ENCODE measurements at regions not wholly inside any gene's neighbourhood (a gene's known extent, or its start where the extent isn't known, plus 50 kb on each side); places are given as distances from the start of the nearest gene placed in this dataset.

GRCh38 chr9:108104991-108105390, 615.4 kb upstream of the KLF4 start:
- Histone ChIP-seq H3K27me3 (ENCODE audit: insufficient read depth, low read length) (no peaks in the 10 kb centered on the region), H4K8ac (replicated peaks; ENCODE audit: insufficient read length, low read depth, low read length) (no peak overlapping the region), H2BK12ac (ENCODE audit: insufficient read length, low read depth, low read length) (no peak overlapping the region), H4K91ac (ENCODE audit: insufficient read length, low read depth, low read length) (no peak overlapping the region), H3K23ac (ENCODE audit: insufficient read length, low read depth, low read length) (no peak overlapping the region), H3K4ac (ENCODE audit: low read depth, low read length) (no peak overlapping the region), H2AK5ac (ENCODE audit: insufficient read length, low read length) (no peak overlapping the region), H3K27ac (ENCODE audit: insufficient read length, low read depth, low read length) (no peak overlapping the region), H3K4me2 (ENCODE audit: insufficient read depth, insufficient read length, low read length) (no peak overlapping the region), H2BK5ac (ENCODE audit: insufficient read length, low read length) (no peak overlapping the region), H2BK15ac (ENCODE audit: low read depth, low read length) (no peak overlapping the region), H3K4me1 (ENCODE audit: insufficient read depth, low read length) (no peaks in the 10 kb centered on the region), H3K9me3 (ENCODE audit: control insufficient read depth, low read depth, low read length) (no peaks in the 10 kb centered on the region), H3K79me1 (ENCODE audit: insufficient read depth, low read depth, low read length, poor library complexity, severe bottlenecking) (no peaks in the 10 kb centered on the region), H3T11ph (ENCODE audit: low read length) (no peak overlapping the region), H2BK120ac (ENCODE audit: low read depth, low read length, poor library complexity, severe bottlenecking) (no peak overlapping the region), H3K79me2 (ENCODE audit: insufficient read depth, low read length) (no peaks in the 10 kb centered on the region), H3K9ac (ENCODE audit: extremely low read depth, insufficient read length, low read length) (no peak overlapping the region), H3K14ac (ENCODE audit: insufficient read depth, low read length) (no peak overlapping the region), H3K18ac (ENCODE audit: insufficient read length, low read depth, low read length) (no peak overlapping the region), H4K5ac (ENCODE audit: insufficient read length, low read depth, low read length) (no peak overlapping the region), H2AFZ (ENCODE audit: low read length) (no peak overlapping the region), H3K23me2 (ENCODE audit: insufficient read length, low read depth, low read length, poor library complexity, severe bottlenecking) (no peaks in the 10 kb centered on the region), H4K20me1 (ENCODE audit: control insufficient read depth, insufficient read depth, insufficient read length) (no peaks in the 10 kb centered on the region), H3K56ac (ENCODE audit: insufficient read length, low read depth, low read length) (no peak overlapping the region), H2BK20ac (ENCODE audit: low read depth, low read length, poor library complexity, severe bottlenecking) (no peak overlapping the region)
- Mint-ChIP-seq H3K4me3 (no peak overlapping the region), H3K9me3 (no peaks in the 10 kb centered on the region; a peak in 1 of 5 replicates), H3K27me3 (ENCODE audit: low read depth) (no peaks in the 10 kb centered on the region), H3K27ac (no peak overlapping the region), H3K36me3 (ENCODE audit: insufficient read depth in 1 of 3, low read depth in 3 of 3) (no peaks in the 10 kb centered on the region; a peak in 2 of 7 replicates), H3K4me1 (peaks cover 20 to 24% of the 10 kb centered on the region in 2 experiments)
- TF ChIP-seq, protein P1, sequence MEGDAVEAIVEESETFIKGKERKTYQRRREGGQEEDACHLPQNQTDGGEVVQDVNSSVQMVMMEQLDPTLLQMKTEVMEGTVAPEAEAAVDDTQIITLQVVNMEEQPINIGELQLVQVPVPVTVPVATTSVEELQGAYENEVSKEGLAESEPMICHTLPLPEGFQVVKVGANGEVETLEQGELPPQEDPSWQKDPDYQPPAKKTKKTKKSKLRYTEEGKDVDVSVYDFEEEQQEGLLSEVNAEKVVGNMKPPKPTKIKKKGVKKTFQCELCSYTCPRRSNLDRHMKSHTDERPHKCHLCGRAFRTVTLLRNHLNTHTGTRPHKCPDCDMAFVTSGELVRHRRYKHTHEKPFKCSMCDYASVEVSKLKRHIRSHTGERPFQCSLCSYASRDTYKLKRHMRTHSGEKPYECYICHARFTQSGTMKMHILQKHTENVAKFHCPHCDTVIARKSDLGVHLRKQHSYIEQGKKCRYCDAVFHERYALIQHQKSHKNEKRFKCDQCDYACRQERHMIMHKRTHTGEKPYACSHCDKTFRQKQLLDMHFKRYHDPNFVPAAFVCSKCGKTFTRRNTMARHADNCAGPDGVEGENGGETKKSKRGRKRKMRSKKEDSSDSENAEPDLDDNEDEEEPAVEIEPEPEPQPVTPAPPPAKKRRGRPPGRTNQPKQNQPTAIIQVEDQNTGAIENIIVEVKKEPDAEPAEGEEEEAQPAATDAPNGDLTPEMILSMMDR (conservative IDR thresholded peaks at IDR 0.05) = no peak
- no CpG with 5 or more reads among the region's 1 CpG for WGBS (ENCODE audit: extremely low coverage, insufficient read length, low lambda C conversion rate)
- no peak for DNase-seq
